ENCODE measurements at regions not wholly inside any gene's neighbourhood (a gene's known extent, or its start where the extent isn't known, plus 50 kb on each side); places are given as distances from the start of the nearest gene placed in this dataset.

DNA sequence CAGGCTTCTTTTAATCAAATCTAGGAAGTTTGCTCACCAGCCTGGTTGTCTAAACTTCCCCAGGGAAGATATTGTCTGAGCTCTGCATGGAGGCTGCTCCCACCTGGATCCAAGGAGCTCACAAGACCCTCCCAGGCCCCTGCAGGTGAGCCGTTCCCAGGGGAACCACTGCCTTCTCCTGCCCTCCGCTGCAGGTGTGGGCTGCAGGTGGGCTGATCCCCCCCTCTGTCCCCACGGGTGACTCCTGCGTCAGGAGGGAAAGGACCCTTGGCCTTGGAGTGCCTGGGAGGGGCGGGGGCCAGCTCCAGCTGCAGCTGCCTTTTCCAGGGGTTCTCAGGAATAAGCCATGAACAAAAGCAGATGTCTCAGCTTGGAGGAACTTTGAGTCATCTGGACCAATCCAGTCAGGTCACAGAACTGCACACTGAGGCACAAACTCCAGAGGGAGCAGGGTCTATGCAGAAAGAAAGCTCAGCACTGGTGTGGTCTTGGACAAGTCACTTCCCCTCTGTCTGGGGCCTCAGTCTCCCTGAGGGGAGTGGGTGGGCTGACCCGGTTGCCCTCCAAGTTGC is 246.6 kb upstream of the RTL1 start:
- Mint-ChIP-seq H3K4me3 (ENCODE audit: unreplicated experiment) (no peak overlapping the region), H3K27me3 (ENCODE audit: low read depth, unreplicated experiment) (peaks cover 6% of the 10 kb centered on the region), H3K27ac (ENCODE audit: unreplicated experiment) (no peak overlapping the region), H3K4me1 (ENCODE audit: low read depth, unreplicated experiment) (peaks cover 10% of the 10 kb centered on the region), H3K9me3 (ENCODE audit: unreplicated experiment) (peaks cover 11% of the 10 kb centered on the region), H3K36me3 (ENCODE audit: low read depth, unreplicated experiment) (no peaks in the 10 kb centered on the region)
- H3K4me3 ChIP-seq (ENCODE audit: insufficient read depth, low read depth, low read length) = no peak overlapping the region
- H2AFZ ChIP-seq (ENCODE audit: low read depth, low read length) = no peak overlapping the region
- no peak overlapping the region for H3K9ac ChIP-seq (ENCODE audit: low read length)
- no peaks in the 10 kb centered on the region for H3K36me3 ChIP-seq (ENCODE audit: insufficient read depth, low read length)
- no peak overlapping the region for H3K27ac ChIP-seq (ENCODE audit: low read depth, low read length)
- TF ChIP-seq EZH2 (IDR thresholded peaks at IDR 0.05; ENCODE audit: insufficient read depth, low read length) = no peak
- TF ChIP-seq, protein P1, sequence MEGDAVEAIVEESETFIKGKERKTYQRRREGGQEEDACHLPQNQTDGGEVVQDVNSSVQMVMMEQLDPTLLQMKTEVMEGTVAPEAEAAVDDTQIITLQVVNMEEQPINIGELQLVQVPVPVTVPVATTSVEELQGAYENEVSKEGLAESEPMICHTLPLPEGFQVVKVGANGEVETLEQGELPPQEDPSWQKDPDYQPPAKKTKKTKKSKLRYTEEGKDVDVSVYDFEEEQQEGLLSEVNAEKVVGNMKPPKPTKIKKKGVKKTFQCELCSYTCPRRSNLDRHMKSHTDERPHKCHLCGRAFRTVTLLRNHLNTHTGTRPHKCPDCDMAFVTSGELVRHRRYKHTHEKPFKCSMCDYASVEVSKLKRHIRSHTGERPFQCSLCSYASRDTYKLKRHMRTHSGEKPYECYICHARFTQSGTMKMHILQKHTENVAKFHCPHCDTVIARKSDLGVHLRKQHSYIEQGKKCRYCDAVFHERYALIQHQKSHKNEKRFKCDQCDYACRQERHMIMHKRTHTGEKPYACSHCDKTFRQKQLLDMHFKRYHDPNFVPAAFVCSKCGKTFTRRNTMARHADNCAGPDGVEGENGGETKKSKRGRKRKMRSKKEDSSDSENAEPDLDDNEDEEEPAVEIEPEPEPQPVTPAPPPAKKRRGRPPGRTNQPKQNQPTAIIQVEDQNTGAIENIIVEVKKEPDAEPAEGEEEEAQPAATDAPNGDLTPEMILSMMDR (IDR thresholded peaks at IDR 0.05; ENCODE audit: insufficient read depth, low read depth, low read length) = no peak
- no peak for DNase-seq (ENCODE audit: low read depth)
- no peak overlapping the region for H3K4me2 ChIP-seq (ENCODE audit: low read length)
- no peaks in the 10 kb centered on the region for H3K9me3 ChIP-seq (ENCODE audit: insufficient read depth, low read depth, low read length)
- H3K27me3 ChIP-seq (ENCODE audit: insufficient read depth, low read length) = peaks cover 5% of the 10 kb centered on the region
- FAIRE-seq = no peak
- H3K79me2 ChIP-seq (ENCODE audit: insufficient read depth, low read length) = no peaks in the 10 kb centered on the region
- peaks cover 11% of the 10 kb centered on the region for H3K4me1 ChIP-seq (ENCODE audit: insufficient read depth, low read length)
- H4K20me1 ChIP-seq (ENCODE audit: insufficient read depth, low read length) = no peaks in the 10 kb centered on the region

DNA sequence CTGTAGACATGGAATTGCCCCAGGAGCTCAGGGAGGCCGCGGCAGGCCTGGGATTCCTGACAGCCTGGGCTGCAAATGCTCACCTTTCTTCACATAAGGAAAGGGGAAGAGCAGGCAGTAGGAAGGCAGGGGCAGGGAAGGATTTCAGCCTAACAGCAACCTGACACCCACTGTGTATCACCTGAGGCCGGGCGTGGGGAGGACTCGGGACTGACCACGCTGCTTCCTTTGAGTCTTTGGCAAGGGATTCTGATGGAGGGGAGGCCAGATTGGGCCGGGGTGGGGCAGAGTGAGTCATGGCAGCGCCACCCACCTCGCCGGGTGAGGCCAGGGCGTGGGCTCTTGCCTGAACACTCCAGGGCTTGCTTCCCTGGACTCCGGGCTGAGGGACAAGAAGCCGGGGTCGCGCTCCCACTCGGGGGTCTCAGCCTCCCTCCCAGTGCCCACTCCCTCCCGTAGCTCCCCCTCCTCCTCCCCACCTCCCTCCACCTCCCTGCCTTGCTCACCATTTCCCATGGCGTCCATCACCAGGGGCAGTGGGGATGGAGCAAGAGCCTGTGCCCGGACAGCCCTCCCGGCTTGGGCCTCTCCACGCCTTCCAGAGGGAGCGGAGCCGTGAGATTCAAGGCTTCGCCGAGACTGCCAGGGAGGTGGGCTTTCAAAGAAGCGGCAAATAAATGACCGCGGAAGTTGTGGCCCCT is 247.9 kb upstream of the RTL1 start:
- Mint-ChIP-seq H3K36me3 (ENCODE audit: low read depth, unreplicated experiment) (no peaks in the 10 kb centered on the region), H3K4me1 (ENCODE audit: low read depth, unreplicated experiment) (peaks cover 10% of the 10 kb centered on the region), H3K4me3 (ENCODE audit: unreplicated experiment) (no peak overlapping the region), H3K27ac (ENCODE audit: unreplicated experiment) (no peak overlapping the region), H3K27me3 (ENCODE audit: low read depth, unreplicated experiment) (peaks cover 6% of the 10 kb centered on the region), H3K9me3 (ENCODE audit: unreplicated experiment) (peaks cover 7% of the 10 kb centered on the region)
- H3K4me1 ChIP-seq (ENCODE audit: insufficient read depth, low read length) = peaks cover 11% of the 10 kb centered on the region
- no peaks in the 10 kb centered on the region for H3K36me3 ChIP-seq (ENCODE audit: insufficient read depth, low read length)
- DNase-seq (ENCODE audit: low read depth) = peak; percentile 8
- peak overlapping the region; percentile 60 for H3K4me2 ChIP-seq (ENCODE audit: low read length)
- peaks cover 8% of the 10 kb centered on the region for H3K27me3 ChIP-seq (ENCODE audit: insufficient read depth, low read length)
- H3K27ac ChIP-seq (ENCODE audit: low read depth, low read length) = no peak overlapping the region
- FAIRE-seq = no peak
- no peaks in the 10 kb centered on the region for H3K79me2 ChIP-seq (ENCODE audit: insufficient read depth, low read length)
- no peak overlapping the region for H3K4me3 ChIP-seq (ENCODE audit: insufficient read depth, low read depth, low read length)
- TF ChIP-seq, protein P1 (IDR thresholded peaks at IDR 0.05; ENCODE audit: insufficient read depth, low read depth, low read length) = no peak
- TF ChIP-seq EZH2 (IDR thresholded peaks at IDR 0.05; ENCODE audit: insufficient read depth, low read length) = no peak
- H4K20me1 ChIP-seq (ENCODE audit: insufficient read depth, low read length) = no peaks in the 10 kb centered on the region
- no peaks in the 10 kb centered on the region for H3K9me3 ChIP-seq (ENCODE audit: insufficient read depth, low read depth, low read length)
- no peak overlapping the region for H3K9ac ChIP-seq (ENCODE audit: low read length)
- H2AFZ ChIP-seq (ENCODE audit: low read depth, low read length) = no peak overlapping the region

DNA sequence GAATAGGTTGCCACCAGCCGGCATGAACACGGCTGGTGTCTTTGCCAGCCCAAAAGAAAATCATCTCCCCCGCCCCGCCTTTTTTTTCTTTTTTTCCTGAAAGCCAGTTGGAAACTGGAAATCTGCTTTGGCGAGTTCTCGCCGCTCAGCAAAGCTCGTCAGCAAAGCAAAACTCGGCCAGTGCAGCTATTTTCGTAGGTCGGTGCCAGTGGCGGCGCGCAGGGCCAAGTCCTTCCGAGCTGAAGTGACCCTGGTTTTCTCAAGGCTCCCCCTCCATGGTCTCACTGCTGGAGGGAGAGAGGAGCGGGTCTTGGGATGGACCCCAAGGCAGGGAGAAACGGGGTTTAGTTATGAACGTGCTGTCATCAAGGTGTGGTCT is 248.4 kb upstream of the RTL1 start:
- peaks cover 11% of the 10 kb centered on the region for H3K4me1 ChIP-seq (ENCODE audit: insufficient read depth, low read length)
- no peaks in the 10 kb centered on the region for H3K36me3 Mint-ChIP-seq (ENCODE audit: low read depth, unreplicated experiment)
- H3K27me3 Mint-ChIP-seq (ENCODE audit: low read depth, unreplicated experiment) = peaks cover 6% of the 10 kb centered on the region
- no peak overlapping the region for H3K9ac ChIP-seq (ENCODE audit: low read length)
- no peak overlapping the region for H3K27ac Mint-ChIP-seq (ENCODE audit: unreplicated experiment)
- peaks cover 10% of the 10 kb centered on the region for H3K4me1 Mint-ChIP-seq (ENCODE audit: low read depth, unreplicated experiment)
- no peak overlapping the region for H3K4me3 Mint-ChIP-seq (ENCODE audit: unreplicated experiment)
- H3K4me2 ChIP-seq (ENCODE audit: low read length) = peak overlapping the region; percentile 60
- FAIRE-seq (no peak), DNase-seq (ENCODE audit: low read depth) (no peak)
- H2AFZ ChIP-seq (ENCODE audit: low read depth, low read length) = no peak overlapping the region
- H3K27me3 ChIP-seq (ENCODE audit: insufficient read depth, low read length) = peaks cover 8% of the 10 kb centered on the region
- H3K27ac ChIP-seq (ENCODE audit: low read depth, low read length) = no peak overlapping the region
- H4K20me1 ChIP-seq (ENCODE audit: insufficient read depth, low read length) = no peaks in the 10 kb centered on the region
- TF ChIP-seq EZH2 (IDR thresholded peaks at IDR 0.05; ENCODE audit: insufficient read depth, low read length) = no peak
- TF ChIP-seq, protein P1 (IDR thresholded peaks at IDR 0.05; ENCODE audit: insufficient read depth, low read depth, low read length) = no peak
- no peak overlapping the region for H3K4me3 ChIP-seq (ENCODE audit: insufficient read depth, low read depth, low read length)
- H3K9me3 Mint-ChIP-seq (ENCODE audit: unreplicated experiment) = peaks cover 7% of the 10 kb centered on the region
- no peaks in the 10 kb centered on the region for H3K9me3 ChIP-seq (ENCODE audit: insufficient read depth, low read depth, low read length)
- H3K79me2 ChIP-seq (ENCODE audit: insufficient read depth, low read length) = no peaks in the 10 kb centered on the region
- H3K36me3 ChIP-seq (ENCODE audit: insufficient read depth, low read length) = no peaks in the 10 kb centered on the region

Measured in astrocyte (in vitro differentiated cells and primary cell).